ENCODE measurements at regions not wholly inside any gene's neighbourhood (a gene's known extent, or its start where the extent isn't known, plus 50 kb on each side); places are given as distances from the start of the nearest gene placed in this dataset.
A peak's percentile ranks its signal among the peaks of the same experiment; 100 is the strongest.

- no peak for TF ChIP-seq REST (IDR thresholded peaks at IDR 0.05; ENCODE audit: low read depth)
- no peak for TF ChIP-seq ZNF274 (IDR thresholded peaks at IDR 0.05; ENCODE audit: low read depth, low read length)
- no peak for TF ChIP-seq ZBTB33 (IDR thresholded peaks at IDR 0.05; ENCODE audit: extremely low read depth, insufficient replicate concordance, low read length)
- TF ChIP-seq, protein P1, sequence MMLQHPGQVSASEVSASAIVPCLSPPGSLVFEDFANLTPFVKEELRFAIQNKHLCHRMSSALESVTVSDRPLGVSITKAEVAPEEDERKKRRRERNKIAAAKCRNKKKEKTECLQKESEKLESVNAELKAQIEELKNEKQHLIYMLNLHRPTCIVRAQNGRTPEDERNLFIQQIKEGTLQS (IDR thresholded peaks at IDR 0.05) = no peak
Measured at GRCh38 chr5:174567506-174568141, 156.8 kb upstream of the MSX2 start (continued).

- peak overlapping the region; percentile 58 for H3K4me2 ChIP-seq (ENCODE audit: low read length)
- H3K4me1 ChIP-seq (ENCODE audit: control insufficient read depth in 1 of 2, insufficient read depth in 2 of 2, low read length in 2 of 2) = peaks cover 23 to 29% of the 10 kb centered on the region in 2 experiments
- H4K20me1 ChIP-seq (ENCODE audit: insufficient read depth) = no peaks in the 10 kb centered on the region
- H3K4me3 ChIP-seq (replicated peaks in 1 of 2; ENCODE audit: low read depth in 1 of 2, low read length in 2 of 2) = no peak overlapping the region
- no peak overlapping the region for H3K27ac ChIP-seq (ENCODE audit: low read depth, low read length)
- H3K27me3 ChIP-seq (ENCODE audit: insufficient read depth, low read length) = peaks cover 9% of the 10 kb centered on the region; the same call in 1 of the 2 replicates
- TF ChIP-seq, protein P2, sequence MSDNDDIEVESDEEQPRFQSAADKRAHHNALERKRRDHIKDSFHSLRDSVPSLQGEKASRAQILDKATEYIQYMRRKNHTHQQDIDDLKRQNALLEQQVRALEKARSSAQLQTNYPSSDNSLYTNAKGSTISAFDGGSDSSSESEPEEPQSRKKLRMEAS (IDR thresholded peaks at IDR 0.05) = no peak
- TF ChIP-seq SP1 (IDR thresholded peaks at IDR 0.05; ENCODE audit: low read depth) = no peak
- ChIA-PET RAD21 (ENCODE audit: low non-redundant PET in 1 of 2, low total read pairs in 2 of 2, uncharacterized antibody in 2 of 2, unreplicated experiment in 2 of 2) (no interaction called here), CTCF (no interaction called here), POLR2A (no interaction called here)
- ATAC-seq (no peak), DNase-seq (ENCODE audit: low read depth, low spot score) (no peak)
- intact Hi-C loops (cut with micrococcal nuclease) = no loop called here
- no peaks in the 10 kb centered on the region for H3K9me3 ChIP-seq (ENCODE audit: control insufficient read depth in 1 of 2, insufficient read depth in 1 of 2, low read depth in 1 of 2, low read length in 2 of 2)
- H3K79me2 ChIP-seq (ENCODE audit: insufficient read depth, low read length) = no peaks in the 10 kb centered on the region
- no peak overlapping the region for H2AFZ ChIP-seq (ENCODE audit: low read depth, low read length, poor library complexity, severe bottlenecking)
- no TSS peak for BruUV-seq (replicated peaks)
- H3K9ac ChIP-seq (ENCODE audit: low read length) = no peak overlapping the region
- no peaks in the 10 kb centered on the region for H3K9me2 ChIP-seq (ENCODE audit: insufficient read depth)
- no peaks in the 10 kb centered on the region for H3K36me3 ChIP-seq (ENCODE audit: control insufficient read depth in 1 of 2, insufficient read depth in 2 of 2, low read length in 2 of 2)
Measured at GRCh38 chr5:174570662-174571061, 153.7 kb upstream of the MSX2 start.

All from HCT116 (cell line).